ENCODE measurements at regions not wholly inside any gene's neighbourhood (a gene's known extent, or its start where the extent isn't known, plus 50 kb on each side); places are given as distances from the start of the nearest gene placed in this dataset.

DNA sequence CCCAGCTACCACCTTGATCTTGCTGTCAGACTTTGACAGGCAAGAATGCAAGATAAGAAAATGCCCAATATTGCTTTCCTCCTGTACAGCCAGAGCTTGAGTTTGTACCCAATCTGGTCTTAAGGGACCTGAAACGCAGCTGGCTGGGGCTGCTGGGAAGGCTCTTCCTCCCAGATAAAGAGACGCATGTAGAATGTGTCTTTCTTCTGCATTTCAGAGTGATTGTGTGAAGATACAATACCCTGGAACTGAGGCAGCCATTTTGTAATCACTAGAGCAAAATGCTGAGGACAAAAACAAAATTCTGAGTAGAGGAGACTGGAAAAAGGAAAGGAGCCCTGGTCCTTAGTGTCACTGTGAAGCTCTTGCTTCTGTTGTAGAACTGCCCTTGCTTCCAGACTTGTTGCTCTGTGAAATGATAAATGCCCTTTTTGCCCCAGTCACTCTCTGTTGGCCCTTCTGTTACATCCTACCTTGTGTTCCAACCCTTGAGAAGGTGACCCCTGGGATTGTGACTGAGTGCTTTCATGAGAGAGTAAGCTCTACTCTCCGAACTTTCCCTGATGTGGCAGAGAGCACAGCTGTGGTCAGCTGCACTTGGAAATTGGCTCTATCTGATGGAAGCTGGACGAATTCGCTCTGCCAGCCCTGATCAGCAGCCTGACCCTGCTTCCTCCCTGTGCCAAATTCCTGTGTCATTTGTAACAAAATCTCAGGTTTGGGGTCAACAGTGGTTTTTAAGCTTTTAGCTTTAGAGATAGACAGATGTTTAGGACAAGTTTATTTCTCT, 137.4 kb upstream of the RBMS1 start:
- no peak for TF ChIP-seq CTCF (conservative IDR thresholded peaks at IDR 0.05; ENCODE audit: low read depth, low read length)
- TF ChIP-seq EZH2 (IDR thresholded peaks at IDR 0.05; ENCODE audit: borderline replicate concordance, low read depth, low read length, poor library complexity, severe bottlenecking), result no peak
- BruUV-seq (replicated peaks), result no TSS peak
- Histone ChIP-seq H3K9me3 (ENCODE audit: low read depth, low read length, poor library complexity, severe bottlenecking) (no peaks in the 10 kb centered on the region), H3K4me3 (ENCODE audit: low read depth, low read length, poor library complexity, severe bottlenecking) (no peak overlapping the region), H3K27me3 (replicated peaks; ENCODE audit: insufficient read depth, low read depth, low read length, poor library complexity) (no peaks in the 10 kb centered on the region), H3K36me3 (ENCODE audit: insufficient read depth, low read length, poor library complexity, severe bottlenecking) (no peaks in the 10 kb centered on the region), H3K27ac (ENCODE audit: low read depth, low read length, poor library complexity, severe bottlenecking) (no peak overlapping the region), H3K4me1 (ENCODE audit: insufficient read depth, low read length, poor library complexity, severe bottlenecking) (peaks cover 20% of the 10 kb centered on the region)
- DNase-seq (ENCODE audit: low spot score), result no peak
- intact Hi-C loops (cut with micrococcal nuclease; ENCODE audit: unreplicated experiment), result no loop called here
- ChIA-PET CTCF (no interaction called here), POLR2A (ENCODE audit: low non-redundant PET) (no interaction called here)

- TF ChIP-seq EZH2 (IDR thresholded peaks at IDR 0.05; ENCODE audit: borderline replicate concordance, low read depth, low read length, poor library complexity, severe bottlenecking) (no peak), CTCF (conservative IDR thresholded peaks at IDR 0.05; ENCODE audit: low read depth, low read length) (no peak)
- peak; percentile 88 for DNase-seq (ENCODE audit: low spot score)
- intact Hi-C loops (cut with micrococcal nuclease; ENCODE audit: unreplicated experiment), result no loop called here
- peaks cover 20% of the 10 kb centered on the region for H3K4me1 ChIP-seq (ENCODE audit: insufficient read depth, low read length, poor library complexity, severe bottlenecking)
- H3K36me3 ChIP-seq (ENCODE audit: insufficient read depth, low read length, poor library complexity, severe bottlenecking), result no peaks in the 10 kb centered on the region
- ChIA-PET CTCF (no interaction called here), POLR2A (ENCODE audit: low non-redundant PET) (no interaction called here)
- no TSS peak for BruUV-seq (replicated peaks)
- H3K4me3 ChIP-seq (ENCODE audit: low read depth, low read length, poor library complexity, severe bottlenecking), result no peak overlapping the region
- H3K9me3 ChIP-seq (ENCODE audit: low read depth, low read length, poor library complexity, severe bottlenecking), result no peaks in the 10 kb centered on the region
- H3K27ac ChIP-seq (ENCODE audit: low read depth, low read length, poor library complexity, severe bottlenecking), result no peak overlapping the region
- no peaks in the 10 kb centered on the region for H3K27me3 ChIP-seq (replicated peaks; ENCODE audit: insufficient read depth, low read depth, low read length, poor library complexity)
Observed at GRCh38 chr2:160632084-160632975, 138.7 kb upstream of the RBMS1 start.

GRCh38 chr2:160634436-160634835, 140.8 kb upstream of the RBMS1 start:
- intact Hi-C loops (cut with micrococcal nuclease; ENCODE audit: unreplicated experiment), result no loop called here
- Histone ChIP-seq H3K27ac (ENCODE audit: low read depth, low read length, poor library complexity, severe bottlenecking) (no peak overlapping the region), H3K27me3 (replicated peaks; ENCODE audit: insufficient read depth, low read depth, low read length, poor library complexity) (no peaks in the 10 kb centered on the region), H3K4me1 (ENCODE audit: insufficient read depth, low read length, poor library complexity, severe bottlenecking) (peaks cover 20% of the 10 kb centered on the region), H3K9me3 (ENCODE audit: low read depth, low read length, poor library complexity, severe bottlenecking) (peaks cover 9% of the 10 kb centered on the region), H3K36me3 (ENCODE audit: insufficient read depth, low read length, poor library complexity, severe bottlenecking) (no peaks in the 10 kb centered on the region), H3K4me3 (ENCODE audit: low read depth, low read length, poor library complexity, severe bottlenecking) (no peak overlapping the region)
- DNase-seq (ENCODE audit: low spot score), result no peak
- ChIA-PET POLR2A (ENCODE audit: low non-redundant PET) (no interaction called here), CTCF (no interaction called here)
- BruUV-seq (replicated peaks), result no TSS peak
- TF ChIP-seq EZH2 (IDR thresholded peaks at IDR 0.05; ENCODE audit: borderline replicate concordance, low read depth, low read length, poor library complexity, severe bottlenecking) (no peak), CTCF (conservative IDR thresholded peaks at IDR 0.05; ENCODE audit: low read depth, low read length) (no peak)
